T-helper 17 cell (primary cell): ENCODE measurements at regions not wholly inside any gene's neighbourhood (a gene's known extent, or its start where the extent isn't known, plus 50 kb on each side); places are given as distances from the start of the nearest gene placed in this dataset.
"Not testable (repeated sequence)": the region's sequence is repeated elsewhere in the genome, so short reads cannot be mapped to it uniquely, and the experiment has no call there.

Experiments
- ATAC-seq: fragments of 150-1000 bp; cut with Tn5 transposase; 2 replicates; pipeline ENCODE4 v1.10.0; 2021; ENCODE audit warnings: mild to moderate bottlenecking, moderate library complexity
- DNase-seq, 3 donors: peaks; one replicate each; pipeline versions ENCODE4 v3.0.0 to v3.0.0-alpha.2; 2020 to 2021
- H3K9me3 ChIP-seq: one replicate; pipeline ENCODE4 v1.7.0; 2013; ENCODE audit warnings: low read length, mild to moderate bottlenecking; ENCODE audit not compliant: control insufficient read depth, poor library complexity, severe bottlenecking
- H3K27ac Mint-ChIP-seq: one replicate; pipeline ENCODE4 v1.8.0; 2022; ENCODE audit warnings: mild to moderate bottlenecking, moderate library complexity, mixed read lengths
- H3K27me3 Mint-ChIP-seq: one replicate; pipeline ENCODE4 v1.8.0; 2022; ENCODE audit warnings: mixed read lengths
- H3K36me3 Mint-ChIP-seq: one replicate; pipeline ENCODE4 v1.8.0; 2022; ENCODE audit warnings: low read depth, mixed read lengths
- H3K4me1 Mint-ChIP-seq: one replicate; pipeline ENCODE4 v1.8.0; 2022; ENCODE audit warnings: mild to moderate bottlenecking, mixed read lengths
- H3K4me3 Mint-ChIP-seq: one replicate; pipeline ENCODE4 v1.8.0; 2022; ENCODE audit warnings: mild to moderate bottlenecking, moderate library complexity, mixed read lengths

GRCh38 chr1:30371179-30371788 lies 352.1 kb downstream of the MATN1 start:
- Mint-ChIP-seq H3K4me3 (no peak overlapping the region), H3K27ac (no peak overlapping the region), H3K36me3 (peaks cover 3% of the 10 kb centered on the region), H3K4me1 (peaks cover 4% of the 10 kb centered on the region), H3K27me3 (peaks cover 45% of the 10 kb centered on the region)
- DNase-seq (no peak), ATAC-seq (no peak)
- no peaks in the 10 kb centered on the region for H3K9me3 ChIP-seq

- DNase-seq, result no peak
- Mint-ChIP-seq H3K27me3 (peaks cover 46% of the 10 kb centered on the region), H3K36me3 (no peaks in the 10 kb centered on the region)
Measured at GRCh38 chr1:30368651-30369240, 354.6 kb downstream of the MATN1 start.

GRCh38 chr1:30366911-30367310 lies 356.5 kb downstream of the MATN1 start:
- Mint-ChIP-seq H3K27ac (no peak overlapping the region), H3K36me3 (no peaks in the 10 kb centered on the region), H3K4me3 (no peak overlapping the region), H3K4me1 (peaks cover 2% of the 10 kb centered on the region), H3K27me3 (peaks cover 41% of the 10 kb centered on the region)
- no peaks in the 10 kb centered on the region for H3K9me3 ChIP-seq
- ATAC-seq (no peak), DNase-seq (no peak)

More at GRCh38 chr1:30368651-30369240, 354.6 kb downstream of the MATN1 start:
- no peak for ATAC-seq
- no peak overlapping the region for H3K27ac Mint-ChIP-seq
- H3K4me3 Mint-ChIP-seq, result no peak overlapping the region
- H3K4me1 Mint-ChIP-seq, result peaks cover 4% of the 10 kb centered on the region
- no peaks in the 10 kb centered on the region for H3K9me3 ChIP-seq

- DNase-seq (no peak), ATAC-seq (no peak)
- Mint-ChIP-seq H3K27me3 (peaks cover 37% of the 10 kb centered on the region), H3K36me3 (no peaks in the 10 kb centered on the region), H3K27ac (no peak overlapping the region), H3K4me1 (peaks cover 2% of the 10 kb centered on the region), H3K4me3 (no peak overlapping the region)
- no peaks in the 10 kb centered on the region for H3K9me3 ChIP-seq
Measured at GRCh38 chr1:30366199-30366598, 357.2 kb downstream of the MATN1 start.

- no peaks in the 10 kb centered on the region for H3K9me3 ChIP-seq
- no peaks in the 10 kb centered on the region for H3K36me3 Mint-ChIP-seq
- H3K27ac Mint-ChIP-seq, result no peak overlapping the region
- H3K27me3 Mint-ChIP-seq, result peaks cover 31% of the 10 kb centered on the region
- H3K4me3 Mint-ChIP-seq, result no peak overlapping the region
- no peak for DNase-seq
- H3K4me1 Mint-ChIP-seq, result peaks cover 2% of the 10 kb centered on the region
- ATAC-seq, result no peak
Measured at GRCh38 chr1:30365596-30365995, 357.8 kb downstream of the MATN1 start.

- no peak overlapping the region for H3K4me3 Mint-ChIP-seq
- H3K4me1 Mint-ChIP-seq, result peaks cover 2% of the 10 kb centered on the region
- no peaks in the 10 kb centered on the region for H3K36me3 Mint-ChIP-seq
Measured at GRCh38 chr1:30363031-30363430, 360.4 kb downstream of the MATN1 start.

GRCh38 chr1:30362603-30362990 lies 360.8 kb downstream of the MATN1 start:
- H3K9me3 ChIP-seq, result no peaks in the 10 kb centered on the region
- ATAC-seq, result no peak
- peaks cover 51% of the 10 kb centered on the region for H3K27me3 Mint-ChIP-seq
- peak overlapping the region; percentile 53 for H3K27ac Mint-ChIP-seq
- H3K4me3 Mint-ChIP-seq, result no peak overlapping the region
- H3K36me3 Mint-ChIP-seq, result no peaks in the 10 kb centered on the region
- H3K4me1 Mint-ChIP-seq, result peaks cover 2% of the 10 kb centered on the region
- no peak for DNase-seq

More at GRCh38 chr1:30363031-30363430, 360.4 kb downstream of the MATN1 start:
- DNase-seq, result no peak
- Mint-ChIP-seq H3K27me3 (peaks cover 48% of the 10 kb centered on the region), H3K27ac (no peak overlapping the region)
- H3K9me3 ChIP-seq, result no peaks in the 10 kb centered on the region
- no peak for ATAC-seq

GRCh38 chr1:30361890-30362602 lies 361.3 kb downstream of the MATN1 start:
- ATAC-seq, H3K4me3 Mint-ChIP-seq: not testable (repeated sequence)
- H3K27ac Mint-ChIP-seq, result peak overlapping the region; percentile 53

GRCh38 chr1:30360753-30361152 lies 362.6 kb downstream of the MATN1 start:
- no peaks in the 10 kb centered on the region for H3K9me3 ChIP-seq
- ATAC-seq (no peak), DNase-seq (no peak)
- peaks cover 59% of the 10 kb centered on the region for H3K27me3 Mint-ChIP-seq
- no peaks in the 10 kb centered on the region for H3K36me3 Mint-ChIP-seq
- no peak overlapping the region for H3K4me3 Mint-ChIP-seq
- no peak overlapping the region for H3K27ac Mint-ChIP-seq
- no peaks in the 10 kb centered on the region for H3K4me1 Mint-ChIP-seq

More at GRCh38 chr1:30361890-30362602, 361.3 kb downstream of the MATN1 start:
- not testable (repeated sequence) for H3K9me3 ChIP-seq, DNase-seq, H3K4me1 Mint-ChIP-seq, H3K36me3 Mint-ChIP-seq
- H3K27me3 Mint-ChIP-seq, result peaks cover 54% of the 10 kb centered on the region

GRCh38 chr1:30360281-30360680 lies 363.1 kb downstream of the MATN1 start:
- H3K4me1 Mint-ChIP-seq, result no peaks in the 10 kb centered on the region
- H3K4me3 Mint-ChIP-seq, result no peak overlapping the region
- H3K27ac Mint-ChIP-seq, result no peak overlapping the region
- ATAC-seq, result no peak
- no peak for DNase-seq
- H3K27me3 Mint-ChIP-seq, result peaks cover 60% of the 10 kb centered on the region
- H3K36me3 Mint-ChIP-seq, result no peaks in the 10 kb centered on the region
- no peaks in the 10 kb centered on the region for H3K9me3 ChIP-seq

- no peak overlapping the region for H3K4me3 Mint-ChIP-seq
- ATAC-seq (no peak), DNase-seq (no peak)
- H3K9me3 ChIP-seq, result no peaks in the 10 kb centered on the region
- peaks cover 60% of the 10 kb centered on the region for H3K27me3 Mint-ChIP-seq
- no peak overlapping the region for H3K27ac Mint-ChIP-seq
- H3K36me3 Mint-ChIP-seq, result peaks cover 5% of the 10 kb centered on the region
- H3K4me1 Mint-ChIP-seq, result no peaks in the 10 kb centered on the region
Measured at GRCh38 chr1:30359539-30360220, 363.7 kb downstream of the MATN1 start.

GRCh38 chr1:30358500-30358899 lies 364.9 kb downstream of the MATN1 start:
- no peak overlapping the region for H3K4me3 Mint-ChIP-seq
- peaks cover 5% of the 10 kb centered on the region for H3K36me3 Mint-ChIP-seq
- H3K27me3 Mint-ChIP-seq, result peaks cover 61% of the 10 kb centered on the region
- no peaks in the 10 kb centered on the region for H3K4me1 Mint-ChIP-seq
- no peaks in the 10 kb centered on the region for H3K9me3 ChIP-seq
- H3K27ac Mint-ChIP-seq, result no peak overlapping the region
- DNase-seq (no peak), ATAC-seq (no peak)

GRCh38 chr1:30356839-30357238 lies 366.5 kb downstream of the MATN1 start:
- DNase-seq (no peak), ATAC-seq (no peak)
- Mint-ChIP-seq H3K36me3 (peaks cover 5% of the 10 kb centered on the region), H3K4me1 (no peaks in the 10 kb centered on the region), H3K27ac (no peak overlapping the region), H3K27me3 (peaks cover 61% of the 10 kb centered on the region), H3K4me3 (no peak overlapping the region)
- no peaks in the 10 kb centered on the region for H3K9me3 ChIP-seq
